ENCODE measurements at regions not wholly inside any gene's neighbourhood (a gene's known extent, or its start where the extent isn't known, plus 50 kb on each side); places are given as distances from the start of the nearest gene placed in this dataset.

DNA sequence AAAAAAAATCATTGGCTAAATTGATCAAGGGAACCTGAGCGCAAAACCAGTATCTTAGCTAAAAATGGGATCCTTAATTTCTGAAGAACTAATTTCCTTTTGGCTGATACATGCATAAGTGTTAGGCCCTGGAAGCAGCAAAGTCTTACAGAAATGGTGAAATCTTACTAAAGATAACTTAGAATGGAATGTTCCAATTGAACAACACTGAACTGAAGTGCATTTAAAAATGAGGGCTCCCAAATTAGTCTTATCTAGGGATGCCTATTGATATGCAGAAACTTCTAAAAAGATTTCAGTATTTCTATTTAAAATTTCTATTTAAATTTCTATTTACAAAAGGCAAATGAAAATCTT is 120.7 kb upstream of the BANK1 start:
- Histone ChIP-seq H3K4me1 (no peaks in the 10 kb centered on the region), H3K4me3 (no peak overlapping the region), H3K36me3 (no peaks in the 10 kb centered on the region), H3K27ac (no peak overlapping the region), H3K27me3 (ENCODE audit: low read depth) (no peaks in the 10 kb centered on the region), H3K9me3 (peaks cover 9% of the 10 kb centered on the region)
- intact Hi-C loops (cut with DNase I) = no loop called here
- ATAC-seq = no peak
- no peak for DNase-seq
- TF ChIP-seq, protein P1, sequence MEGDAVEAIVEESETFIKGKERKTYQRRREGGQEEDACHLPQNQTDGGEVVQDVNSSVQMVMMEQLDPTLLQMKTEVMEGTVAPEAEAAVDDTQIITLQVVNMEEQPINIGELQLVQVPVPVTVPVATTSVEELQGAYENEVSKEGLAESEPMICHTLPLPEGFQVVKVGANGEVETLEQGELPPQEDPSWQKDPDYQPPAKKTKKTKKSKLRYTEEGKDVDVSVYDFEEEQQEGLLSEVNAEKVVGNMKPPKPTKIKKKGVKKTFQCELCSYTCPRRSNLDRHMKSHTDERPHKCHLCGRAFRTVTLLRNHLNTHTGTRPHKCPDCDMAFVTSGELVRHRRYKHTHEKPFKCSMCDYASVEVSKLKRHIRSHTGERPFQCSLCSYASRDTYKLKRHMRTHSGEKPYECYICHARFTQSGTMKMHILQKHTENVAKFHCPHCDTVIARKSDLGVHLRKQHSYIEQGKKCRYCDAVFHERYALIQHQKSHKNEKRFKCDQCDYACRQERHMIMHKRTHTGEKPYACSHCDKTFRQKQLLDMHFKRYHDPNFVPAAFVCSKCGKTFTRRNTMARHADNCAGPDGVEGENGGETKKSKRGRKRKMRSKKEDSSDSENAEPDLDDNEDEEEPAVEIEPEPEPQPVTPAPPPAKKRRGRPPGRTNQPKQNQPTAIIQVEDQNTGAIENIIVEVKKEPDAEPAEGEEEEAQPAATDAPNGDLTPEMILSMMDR (IDR thresholded peaks at IDR 0.05) = no peak

DNA sequence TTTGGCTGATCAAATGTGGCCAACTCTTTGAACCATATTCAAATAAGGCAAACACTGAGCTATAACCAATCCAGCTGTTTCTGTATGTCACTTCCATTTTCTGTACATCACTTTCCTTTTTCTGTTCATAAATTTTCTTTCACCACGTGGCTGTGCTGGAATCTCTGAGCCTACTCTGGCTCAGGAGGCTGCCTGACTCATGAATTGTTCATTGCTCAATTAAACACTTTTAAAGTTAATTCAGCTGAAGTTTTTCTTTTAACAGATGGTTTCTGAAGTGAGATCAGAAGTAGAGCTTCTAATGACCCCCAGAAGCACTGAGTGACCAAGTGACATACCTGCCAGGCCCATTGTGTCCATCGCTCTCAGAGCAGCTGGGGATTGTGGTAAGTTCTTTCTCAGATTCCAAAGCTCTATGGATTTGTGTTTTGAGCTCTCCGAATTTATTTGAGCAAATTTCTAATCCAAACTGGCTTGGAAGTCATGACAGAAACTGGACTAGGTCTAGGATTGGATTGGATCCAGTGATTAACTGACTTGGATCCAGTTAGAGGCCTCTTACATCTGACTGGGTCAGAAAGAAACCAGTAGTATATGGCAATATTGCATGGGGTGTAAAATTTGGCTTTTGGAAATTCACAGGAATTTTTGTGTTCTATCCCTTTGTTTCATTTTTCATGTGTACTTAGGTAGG is 121.2 kb upstream of the BANK1 start:
- no peak overlapping the region for H3K4me3 ChIP-seq
- intact Hi-C loops (cut with DNase I) = no loop called here
- no peaks in the 10 kb centered on the region for H3K36me3 ChIP-seq
- DNase-seq = no peak
- TF ChIP-seq, protein P1 (IDR thresholded peaks at IDR 0.05) = no peak
- peaks cover 9% of the 10 kb centered on the region for H3K9me3 ChIP-seq
- H3K4me1 ChIP-seq = no peaks in the 10 kb centered on the region
- ATAC-seq = no peak
- H3K27ac ChIP-seq = no peak overlapping the region
- H3K27me3 ChIP-seq (ENCODE audit: low read depth) = no peaks in the 10 kb centered on the region

DNA sequence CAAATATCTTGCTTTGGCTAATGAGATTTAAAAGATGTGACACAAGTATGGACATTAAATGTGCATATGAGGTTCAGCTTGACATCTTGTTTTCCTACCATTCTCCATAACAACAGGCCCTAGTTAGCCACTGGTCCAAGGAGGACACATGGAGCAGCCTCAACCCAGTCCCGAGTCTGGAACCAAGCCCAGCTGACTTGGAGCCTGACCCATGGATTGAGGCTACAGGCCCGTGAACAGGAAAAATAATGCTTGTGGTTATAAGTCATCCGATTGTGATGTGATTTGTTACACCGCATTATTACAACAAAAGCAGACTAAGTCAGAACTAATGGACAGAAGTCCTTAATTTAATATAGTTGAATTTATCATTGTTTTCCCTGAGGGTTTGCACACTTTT is 123.2 kb upstream of the BANK1 start:
- Histone ChIP-seq H3K36me3 (no peaks in the 10 kb centered on the region), H3K9me3 (no peaks in the 10 kb centered on the region), H3K27me3 (ENCODE audit: low read depth) (no peaks in the 10 kb centered on the region), H3K4me1 (no peaks in the 10 kb centered on the region), H3K27ac (no peak overlapping the region), H3K4me3 (no peak overlapping the region)
- DNase-seq = no peak
- intact Hi-C loops (cut with DNase I) = no loop called here
- ATAC-seq = no peak
- TF ChIP-seq, protein P1 (IDR thresholded peaks at IDR 0.05) = no peak

DNA sequence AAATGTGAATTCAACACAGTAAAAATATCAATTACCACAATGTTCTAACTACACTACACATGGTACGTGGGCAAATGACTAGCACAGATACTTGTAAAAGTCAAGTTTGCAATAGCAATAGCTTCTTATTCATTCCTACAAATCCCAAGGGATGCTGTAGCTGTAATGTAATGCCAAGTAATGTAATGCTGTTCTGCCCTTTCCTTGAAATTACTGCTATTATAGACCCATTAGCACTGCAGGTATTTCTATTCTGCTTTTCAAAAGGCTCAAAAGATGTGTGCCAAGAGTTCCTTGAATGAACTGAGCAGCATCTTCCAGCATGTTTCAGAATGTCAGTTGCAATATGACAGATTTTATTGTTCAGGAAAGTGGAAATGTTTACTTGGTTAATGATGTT is 129.9 kb upstream of the BANK1 start:
- Histone ChIP-seq H3K27ac (no peak overlapping the region), H3K9me3 (no peaks in the 10 kb centered on the region), H3K36me3 (no peaks in the 10 kb centered on the region), H3K4me3 (no peak overlapping the region), H3K4me1 (no peaks in the 10 kb centered on the region), H3K27me3 (ENCODE audit: low read depth) (no peaks in the 10 kb centered on the region)
- ATAC-seq (no peak), DNase-seq (no peak)
- intact Hi-C loops (cut with DNase I) = no loop called here
- TF ChIP-seq, protein P1 (IDR thresholded peaks at IDR 0.05) = no peak

DNA sequence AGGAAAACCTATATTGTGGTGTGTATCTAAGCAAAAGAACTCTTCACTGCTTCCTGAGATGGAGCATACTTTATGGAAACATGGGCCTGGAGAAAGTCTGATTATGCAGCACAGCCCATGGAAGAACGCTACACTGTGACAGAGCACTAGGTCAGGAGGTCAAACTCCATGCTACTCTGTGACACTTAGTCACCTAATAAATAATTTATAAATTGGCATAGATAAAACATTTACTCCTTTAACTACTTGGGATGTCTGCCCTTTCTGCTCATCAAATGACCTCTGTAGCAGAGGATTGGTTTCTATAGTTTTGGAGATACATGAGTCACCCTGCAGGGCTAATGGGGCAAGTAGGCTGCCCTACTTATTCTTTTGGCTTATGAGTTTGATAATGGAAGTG is 134.7 kb upstream of the BANK1 start:
- no peak for DNase-seq
- H3K9me3 ChIP-seq = no peaks in the 10 kb centered on the region
- intact Hi-C loops (cut with DNase I) = no loop called here
- no peaks in the 10 kb centered on the region for H3K36me3 ChIP-seq
- no peak for ATAC-seq
- TF ChIP-seq, protein P1 (IDR thresholded peaks at IDR 0.05) = no peak
- no peak overlapping the region for H3K4me3 ChIP-seq
- H3K27ac ChIP-seq = no peak overlapping the region
- no peaks in the 10 kb centered on the region for H3K27me3 ChIP-seq (ENCODE audit: low read depth)
- H3K4me1 ChIP-seq = no peaks in the 10 kb centered on the region

Data from lower lobe of right lung (tissue), 2 donors.